Kidney (tissue), 13 donors: ENCODE measurements at regions not wholly inside any gene's neighbourhood (a gene's known extent, or its start where the extent isn't known, plus 50 kb on each side); places are given as distances from the start of the nearest gene placed in this dataset.

Experiments
- DNase-seq, 5 donors: peaks; one replicate each; pipeline ENCODE4 v3.0.0-alpha.2; 2013 to 2020
- FAIRE-seq: peaks from 2 replicates; lab custom pipeline; 2012; peaks lifted over from hg19 to GRCh38; lab: Jason Lieb, UNC
- H3K27ac ChIP-seq, 2 donors: one replicate each; pipeline ENCODE4 v1.7.0; 2013; ENCODE audit warnings: low read depth in 2 of 2, low read length in 2 of 2, inconsistent platforms in 1 of 2
- H3K27me3 ChIP-seq: one replicate; pipeline ENCODE4 v1.7.1; 2013; ENCODE audit warnings: low read length, inconsistent platforms; ENCODE audit not compliant: control insufficient read depth, insufficient read depth
- H3K36me3 ChIP-seq, 3 donors: one replicate each; pipeline versions ENCODE4 v1.7.0 to v1.7.1; 2013; ENCODE audit warnings: low read length in 3 of 3, control low read depth in 1 of 3, inconsistent platforms in 1 of 3; ENCODE audit not compliant: insufficient read depth in 3 of 3, control insufficient read depth in 2 of 3
- H3K4me1 ChIP-seq, 3 donors: one replicate each; pipeline versions ENCODE4 v1.7.0 to v1.7.1; 2013; ENCODE audit warnings: low read length in 3 of 3, inconsistent platforms in 1 of 3, low read depth in 1 of 3; ENCODE audit not compliant: control insufficient read depth in 2 of 3, insufficient read depth in 2 of 3
- H3K4me3 ChIP-seq, 3 donors: one replicate each; pipeline versions ENCODE4 v1.7.0 to v1.8.1; 2013; ENCODE audit warnings: low read length in 3 of 3, control low read depth in 1 of 3, inconsistent platforms in 1 of 3
- H3K9ac ChIP-seq, 3 donors: one replicate each; pipeline versions ENCODE4 v1.7.0 to v1.7.1; 2013; ENCODE audit warnings: low read length in 3 of 3, control low read depth in 1 of 3, inconsistent platforms in 1 of 3
- H3K9me3 ChIP-seq, 3 donors: one replicate each; pipeline versions ENCODE4 v1.7.0 to v1.7.1; 2013; ENCODE audit warnings: low read length in 3 of 3, control low read depth in 1 of 3, inconsistent platforms in 1 of 3; ENCODE audit not compliant: control insufficient read depth in 2 of 3, insufficient read depth in 1 of 3
- intact Hi-C: fragments of 100-400 bp; cut with DNase I; formaldehyde crosslinking; loops from one replicate; pipeline ENCODE4 v1.11.1; 2022
- TF ChIP-seq, protein P1 (sequence below): IDR thresholded peaks from 3 replicates; pipeline ENCODE4 v1.5.1; 2012; ENCODE audit warnings: mild to moderate bottlenecking, moderate library complexity, borderline replicate concordance; ENCODE audit not compliant: insufficient read depth; ENCODE audit errors: extremely low read depth
- donor health status: control.
- donor health status: control.
- donor health status: control.
- donor health status: control.
- donor health status: control.
- donor health status: DM: yes; HTN: yes; CAD: no.
- donor health status: Normal renal cell carcinoma (clear cell type).

DNA sequence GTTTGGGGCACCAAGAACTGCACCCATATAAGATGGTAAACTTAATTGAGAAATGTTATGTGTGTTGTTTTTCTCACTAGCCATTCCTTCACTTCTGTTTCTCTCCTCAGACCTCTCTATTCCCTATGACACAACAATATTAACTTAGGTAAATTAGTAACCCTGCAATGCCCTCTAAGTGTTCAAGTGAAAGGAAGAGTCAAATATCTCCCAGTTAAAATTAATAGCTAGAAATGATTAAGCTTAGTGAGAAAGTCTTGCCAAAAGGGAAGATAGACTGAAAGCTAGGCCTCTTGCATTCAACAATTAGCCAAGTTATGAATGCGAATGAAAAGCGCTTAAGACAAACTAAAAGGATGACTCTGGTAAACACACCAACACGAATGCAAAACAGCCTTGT is 132.9 kb upstream of the KLF8 start:
- Histone ChIP-seq H3K9me3 (no peaks in the 10 kb centered on the region), H3K4me1 (no peaks in the 10 kb centered on the region), H3K27ac (no peak overlapping the region), H3K27me3 (no peaks in the 10 kb centered on the region), H3K9ac (no peak overlapping the region), H3K4me3 (no peak overlapping the region), H3K36me3 (no peaks in the 10 kb centered on the region)
- DNase-seq (peak in 2 of 5 donors; percentile 4 to 7), FAIRE-seq (peak; percentile 98)
- intact Hi-C loops: no loop called here
- TF ChIP-seq, protein P1, sequence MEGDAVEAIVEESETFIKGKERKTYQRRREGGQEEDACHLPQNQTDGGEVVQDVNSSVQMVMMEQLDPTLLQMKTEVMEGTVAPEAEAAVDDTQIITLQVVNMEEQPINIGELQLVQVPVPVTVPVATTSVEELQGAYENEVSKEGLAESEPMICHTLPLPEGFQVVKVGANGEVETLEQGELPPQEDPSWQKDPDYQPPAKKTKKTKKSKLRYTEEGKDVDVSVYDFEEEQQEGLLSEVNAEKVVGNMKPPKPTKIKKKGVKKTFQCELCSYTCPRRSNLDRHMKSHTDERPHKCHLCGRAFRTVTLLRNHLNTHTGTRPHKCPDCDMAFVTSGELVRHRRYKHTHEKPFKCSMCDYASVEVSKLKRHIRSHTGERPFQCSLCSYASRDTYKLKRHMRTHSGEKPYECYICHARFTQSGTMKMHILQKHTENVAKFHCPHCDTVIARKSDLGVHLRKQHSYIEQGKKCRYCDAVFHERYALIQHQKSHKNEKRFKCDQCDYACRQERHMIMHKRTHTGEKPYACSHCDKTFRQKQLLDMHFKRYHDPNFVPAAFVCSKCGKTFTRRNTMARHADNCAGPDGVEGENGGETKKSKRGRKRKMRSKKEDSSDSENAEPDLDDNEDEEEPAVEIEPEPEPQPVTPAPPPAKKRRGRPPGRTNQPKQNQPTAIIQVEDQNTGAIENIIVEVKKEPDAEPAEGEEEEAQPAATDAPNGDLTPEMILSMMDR: no peak

- H3K9ac ChIP-seq: no peak overlapping the region
Observed at GRCh38 chrX:56107320-56107719, 124.8 kb upstream of the KLF8 start.

GRCh38 chrX:56113785-56114436 is 118.2 kb upstream of the KLF8 start:
- FAIRE-seq: no peak
- Histone ChIP-seq H3K4me3 (no peak overlapping the region), H3K4me1 (no peaks in the 10 kb centered on the region), H3K9ac (no peak overlapping the region), H3K27me3 (no peaks in the 10 kb centered on the region), H3K27ac (no peak overlapping the region), H3K36me3 (no peaks in the 10 kb centered on the region), H3K9me3 (no peaks in the 10 kb centered on the region)
- peak in 1 of 5 donors; percentile 62 for DNase-seq
- intact Hi-C loops: no loop called here
- TF ChIP-seq, protein P1: no peak

More at GRCh38 chrX:56107320-56107719, 124.8 kb upstream of the KLF8 start:
- Histone ChIP-seq H3K4me1 (no peaks in the 10 kb centered on the region), H3K27me3 (no peaks in the 10 kb centered on the region), H3K9me3 (no peaks in the 10 kb centered on the region), H3K27ac (no peak overlapping the region), H3K4me3 (no peak overlapping the region), H3K36me3 (no peaks in the 10 kb centered on the region)
- intact Hi-C loops: no loop called here
- TF ChIP-seq, protein P1: no peak
- FAIRE-seq (no peak), DNase-seq (no peak)

- no peak for FAIRE-seq
- TF ChIP-seq, protein P1: no peak
- intact Hi-C loops: no loop called here
- Histone ChIP-seq H3K36me3 (no peaks in the 10 kb centered on the region), H3K27ac (no peak overlapping the region), H3K9ac (no peak overlapping the region), H3K4me1 (no peaks in the 10 kb centered on the region), H3K27me3 (no peaks in the 10 kb centered on the region), H3K4me3 (no peak overlapping the region), H3K9me3 (no peaks in the 10 kb centered on the region)
- no peak for DNase-seq
Observed at GRCh38 chrX:56114437-56114787, 117.7 kb upstream of the KLF8 start.
